SK-N-SH treated with all-trans-retinoic acid at 6 μM for 48 hours (cell line): ENCODE measurements at regions not wholly inside any gene's neighbourhood (a gene's known extent, or its start where the extent isn't known, plus 50 kb on each side); places are given as distances from the start of the nearest gene placed in this dataset.
"Not testable (repeated sequence)": the region's sequence is repeated elsewhere in the genome, so short reads cannot be mapped to it uniquely, and the experiment has no call there.

Source experiments
- ATAC-seq: fragments of 200-7000 bp; cut with Tn5 transposase; 3 replicates; pipeline ENCODE4 v1.9.1; 2020; ENCODE audit warnings: mild to moderate bottlenecking, moderate library complexity
- ARNTL ChIP-seq: fragments of 450-650 bp; formaldehyde crosslinking; IDR thresholded peaks from 2 replicates; pipeline ENCODE4 v1.5.0; 2020; ENCODE audit warnings: low read depth, mild to moderate bottlenecking, moderate library complexity, borderline replicate concordance
- BACH2 ChIP-seq: fragments of 250-450 bp; sonication (Bioruptor Pico); IDR thresholded peaks from 2 replicates; pipeline ENCODE4 v1.9.0; 2021; ENCODE audit warnings: mild to moderate bottlenecking, borderline replicate concordance
- CREB5 ChIP-seq: fragments of 250-450 bp; sonication (Bioruptor Pico); IDR thresholded peaks from 2 replicates; pipeline ENCODE4 v1.5.1; 2020; ENCODE audit warnings: low read depth, mild to moderate bottlenecking, moderate library complexity
- CSRNP3 ChIP-seq: fragments of 250-450 bp; sonication (Bioruptor Pico); IDR thresholded peaks from 2 replicates; pipeline ENCODE4 v1.5.1; 2021; ENCODE audit warnings: mild to moderate bottlenecking, moderate library complexity
- ESRRG ChIP-seq: fragments of 250-450 bp; sonication (Bioruptor Pico); IDR thresholded peaks from 2 replicates; pipeline ENCODE4 v1.6.1; 2021; ENCODE audit warnings: mild to moderate bottlenecking
- GLIS3 ChIP-seq: fragments of 250-450 bp; sonication (Bioruptor Pico); IDR thresholded peaks from 2 replicates; pipeline ENCODE4 v1.5.0; 2020; ENCODE audit warnings: mild to moderate bottlenecking, moderate library complexity
- PPARA ChIP-seq: fragments of 250-450 bp; sonication (Bioruptor Pico); IDR thresholded peaks from 2 replicates; pipeline ENCODE4 v1.5.0; 2020; ENCODE audit warnings: mild to moderate bottlenecking, borderline replicate concordance
- SNAI2 ChIP-seq: fragments of 250-450 bp; sonication (Bioruptor Pico); IDR thresholded peaks from 2 replicates; pipeline ENCODE4 v1.5.0; 2020; ENCODE audit warnings: mild to moderate bottlenecking, moderate library complexity
- TCF4 ChIP-seq: fragments of 250-450 bp; sonication (Bioruptor Pico); IDR thresholded peaks from 2 replicates; pipeline ENCODE4 v1.8.0; 2021; ENCODE audit warnings: mild to moderate bottlenecking, moderate library complexity, borderline replicate concordance
- TOX ChIP-seq: fragments of 250-450 bp; sonication (Bioruptor Pico); IDR thresholded peaks from 2 replicates; pipeline ENCODE4 v1.8.0; 2021; ENCODE audit warnings: mild to moderate bottlenecking, moderate library complexity, borderline replicate concordance
- ZC3H10 ChIP-seq: fragments of 250-450 bp; sonication (Bioruptor Pico); IDR thresholded peaks from 2 replicates; pipeline ENCODE4 v1.5.1; 2021; ENCODE audit warnings: mild to moderate bottlenecking, moderate library complexity
- ZFP3 ChIP-seq: fragments of 250-450 bp; sonication (Bioruptor Pico); IDR thresholded peaks from 2 replicates; pipeline ENCODE4 v1.5.0; 2020; ENCODE audit warnings: mild to moderate bottlenecking, moderate library complexity
- ZFP30 ChIP-seq: fragments of 450-650 bp; formaldehyde crosslinking; IDR thresholded peaks from 2 replicates; pipeline ENCODE4 v1.5.0; 2022; ENCODE audit warnings: mild to moderate bottlenecking, moderate library complexity
- ZNF565 ChIP-seq: fragments of 450-650 bp; formaldehyde crosslinking; conservative IDR thresholded peaks from 2 replicates; pipeline ENCODE4 v1.5.0; 2020; ENCODE audit warnings: low read depth, mild to moderate bottlenecking, moderate library complexity
- ZNF70 ChIP-seq: fragments of 450-650 bp; formaldehyde crosslinking; IDR thresholded peaks from 2 replicates; pipeline ENCODE4 v1.5.0; 2020; ENCODE audit warnings: mild to moderate bottlenecking, moderate library complexity
- TF ChIP-seq, protein P1 (sequence below): fragments of 250-450 bp; sonication (Bioruptor Pico); IDR thresholded peaks from 2 replicates; pipeline ENCODE4 v1.5.0; 2020; ENCODE audit warnings: mild to moderate bottlenecking, moderate library complexity
- TF ChIP-seq, protein P2 (sequence below): fragments of 250-450 bp; sonication (Bioruptor Pico); IDR thresholded peaks from 2 replicates; pipeline ENCODE4 v1.8.0; 2020; ENCODE audit warnings: mild to moderate bottlenecking, moderate library complexity, borderline replicate concordance
- TF ChIP-seq, protein P3 (sequence below): fragments of 250-450 bp; sonication (Bioruptor Pico); IDR thresholded peaks from 2 replicates; pipeline ENCODE4 v1.8.0; 2021; ENCODE audit warnings: low read depth, mild to moderate bottlenecking, moderate library complexity, borderline replicate concordance

DNA sequence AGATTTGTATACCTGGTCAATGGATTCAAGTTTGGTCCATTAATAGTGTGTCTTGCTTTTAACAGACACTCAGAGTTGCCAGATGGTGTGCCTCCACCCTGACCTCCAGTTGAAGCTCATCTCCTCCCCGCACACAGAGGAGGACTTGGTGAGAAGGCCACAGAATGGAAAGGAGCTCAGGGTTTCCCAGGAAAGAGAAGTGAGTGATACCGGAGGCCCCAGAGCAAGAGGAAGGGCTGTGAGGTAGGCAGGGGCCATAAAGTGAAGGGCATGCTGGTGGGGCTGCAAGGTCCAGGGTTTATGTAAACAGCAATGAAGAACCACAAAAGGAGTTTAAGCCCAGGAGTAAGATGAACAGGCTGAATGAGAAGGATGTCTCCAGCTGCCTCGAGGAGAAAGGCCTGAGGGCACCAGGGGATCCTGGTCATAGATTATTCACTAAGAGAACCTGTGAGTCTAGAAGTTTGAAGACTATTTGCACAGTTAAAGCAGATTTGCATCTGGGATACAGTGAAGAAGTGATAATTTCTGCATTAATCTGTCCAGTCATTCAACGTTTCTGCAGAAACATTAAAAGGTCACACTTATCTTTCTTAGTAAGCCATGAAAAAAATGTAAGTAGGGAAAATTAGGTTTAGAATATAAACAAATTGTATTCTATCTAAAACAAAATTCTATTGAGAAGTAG is 67.5 kb upstream of the VPREB1 start:
- no peak for TF ChIP-seq SNAI2
- TF ChIP-seq TOX, result no peak
- TF ChIP-seq CSRNP3 (CRISPR knock-in tag), result no peak
- TF ChIP-seq, protein P1, sequence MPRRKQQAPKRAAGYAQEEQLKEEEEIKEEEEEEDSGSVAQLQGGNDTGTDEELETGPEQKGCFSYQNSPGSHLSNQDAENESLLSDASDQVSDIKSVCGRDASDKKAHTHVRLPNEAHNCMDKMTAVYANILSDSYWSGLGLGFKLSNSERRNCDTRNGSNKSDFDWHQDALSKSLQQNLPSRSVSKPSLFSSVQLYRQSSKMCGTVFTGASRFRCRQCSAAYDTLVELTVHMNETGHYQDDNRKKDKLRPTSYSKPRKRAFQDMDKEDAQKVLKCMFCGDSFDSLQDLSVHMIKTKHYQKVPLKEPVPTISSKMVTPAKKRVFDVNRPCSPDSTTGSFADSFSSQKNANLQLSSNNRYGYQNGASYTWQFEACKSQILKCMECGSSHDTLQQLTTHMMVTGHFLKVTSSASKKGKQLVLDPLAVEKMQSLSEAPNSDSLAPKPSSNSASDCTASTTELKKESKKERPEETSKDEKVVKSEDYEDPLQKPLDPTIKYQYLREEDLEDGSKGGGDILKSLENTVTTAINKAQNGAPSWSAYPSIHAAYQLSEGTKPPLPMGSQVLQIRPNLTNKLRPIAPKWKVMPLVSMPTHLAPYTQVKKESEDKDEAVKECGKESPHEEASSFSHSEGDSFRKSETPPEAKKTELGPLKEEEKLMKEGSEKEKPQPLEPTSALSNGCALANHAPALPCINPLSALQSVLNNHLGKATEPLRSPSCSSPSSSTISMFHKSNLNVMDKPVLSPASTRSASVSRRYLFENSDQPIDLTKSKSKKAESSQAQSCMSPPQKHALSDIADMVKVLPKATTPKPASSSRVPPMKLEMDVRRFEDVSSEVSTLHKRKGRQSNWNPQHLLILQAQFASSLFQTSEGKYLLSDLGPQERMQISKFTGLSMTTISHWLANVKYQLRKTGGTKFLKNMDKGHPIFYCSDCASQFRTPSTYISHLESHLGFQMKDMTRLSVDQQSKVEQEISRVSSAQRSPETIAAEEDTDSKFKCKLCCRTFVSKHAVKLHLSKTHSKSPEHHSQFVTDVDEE, result no peak
- no peak for TF ChIP-seq ZFP3
- TF ChIP-seq ESRRG (CRISPR knock-in tag), result no peak
- TF ChIP-seq, all 23 proteins: peak for 0
- ATAC-seq, result no peak

DNA sequence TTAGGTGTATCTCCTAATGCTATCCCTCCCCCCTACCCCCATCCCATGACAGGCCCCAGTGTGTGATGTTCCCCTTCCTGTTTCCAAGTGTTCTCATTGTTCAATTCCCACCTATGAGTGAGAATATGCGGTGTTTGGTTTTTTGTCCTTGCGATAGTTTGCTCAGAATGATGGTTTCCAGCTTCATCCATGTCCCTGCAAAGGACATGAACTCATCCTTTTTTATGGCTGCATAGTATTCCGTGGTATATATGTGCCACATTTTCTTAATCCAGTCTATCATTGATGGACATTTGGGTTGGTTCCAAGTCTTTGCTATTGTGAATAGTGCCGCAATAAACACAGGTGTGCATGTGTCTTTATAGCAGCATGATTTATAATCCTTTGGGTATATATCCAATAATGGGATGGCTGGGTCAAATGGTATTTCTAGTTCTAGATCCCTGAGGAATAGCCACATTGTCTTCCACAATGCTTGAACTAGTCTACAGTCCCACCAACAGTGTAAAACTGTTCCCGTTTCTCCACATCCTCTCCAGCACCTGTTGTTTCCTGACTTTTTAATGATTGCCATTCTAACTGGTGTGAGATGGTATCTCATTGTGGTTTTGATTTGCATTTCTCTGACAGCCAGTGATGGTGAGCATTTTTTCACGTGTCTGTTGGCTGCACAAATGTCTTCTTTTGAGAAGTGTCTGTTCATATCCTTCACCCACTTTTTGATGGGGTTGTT is 71.5 kb upstream of the VPREB1 start:
- ATAC-seq, result not testable (repeated sequence)

DNA sequence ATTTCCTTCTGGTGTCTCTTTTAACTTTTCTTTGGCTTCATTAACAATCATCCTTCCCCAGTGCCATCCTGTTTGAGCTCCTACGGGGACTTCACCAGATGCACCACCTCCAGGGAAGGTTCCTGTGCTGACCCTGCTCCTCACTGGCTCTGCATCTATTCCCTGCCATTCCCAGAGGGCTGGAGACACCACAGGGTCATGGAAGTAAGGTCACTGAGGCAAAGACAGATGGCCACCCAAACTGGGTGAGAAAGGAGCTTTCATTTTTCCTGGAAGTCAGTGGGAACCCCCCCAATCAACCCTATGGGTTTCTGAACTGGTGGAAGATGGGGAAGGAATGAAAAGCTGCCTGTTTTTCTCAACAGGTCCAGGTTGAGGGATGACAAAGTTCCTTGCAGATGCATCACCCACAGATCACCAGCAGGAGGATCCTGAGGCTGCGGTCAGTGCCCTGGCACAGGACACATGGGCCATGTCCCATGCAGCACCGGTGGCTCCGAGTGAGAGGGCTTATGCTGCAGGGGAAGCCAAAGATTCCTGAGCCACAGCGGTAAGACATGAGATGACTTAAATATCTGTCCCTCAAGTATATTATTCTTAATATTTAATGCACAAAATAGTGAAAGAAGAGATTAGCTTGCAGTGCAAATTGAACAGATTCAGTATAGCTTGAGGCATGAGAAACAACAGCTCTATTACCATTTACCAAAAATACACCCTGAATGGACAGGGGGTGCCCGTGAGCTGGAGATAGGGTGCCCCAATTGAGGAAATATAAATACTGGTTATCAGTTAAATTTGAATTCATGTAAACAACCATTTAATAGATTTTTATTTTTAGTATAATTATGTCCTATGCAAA is 73.0 kb upstream of the VPREB1 start:
- TF ChIP-seq, protein P2, sequence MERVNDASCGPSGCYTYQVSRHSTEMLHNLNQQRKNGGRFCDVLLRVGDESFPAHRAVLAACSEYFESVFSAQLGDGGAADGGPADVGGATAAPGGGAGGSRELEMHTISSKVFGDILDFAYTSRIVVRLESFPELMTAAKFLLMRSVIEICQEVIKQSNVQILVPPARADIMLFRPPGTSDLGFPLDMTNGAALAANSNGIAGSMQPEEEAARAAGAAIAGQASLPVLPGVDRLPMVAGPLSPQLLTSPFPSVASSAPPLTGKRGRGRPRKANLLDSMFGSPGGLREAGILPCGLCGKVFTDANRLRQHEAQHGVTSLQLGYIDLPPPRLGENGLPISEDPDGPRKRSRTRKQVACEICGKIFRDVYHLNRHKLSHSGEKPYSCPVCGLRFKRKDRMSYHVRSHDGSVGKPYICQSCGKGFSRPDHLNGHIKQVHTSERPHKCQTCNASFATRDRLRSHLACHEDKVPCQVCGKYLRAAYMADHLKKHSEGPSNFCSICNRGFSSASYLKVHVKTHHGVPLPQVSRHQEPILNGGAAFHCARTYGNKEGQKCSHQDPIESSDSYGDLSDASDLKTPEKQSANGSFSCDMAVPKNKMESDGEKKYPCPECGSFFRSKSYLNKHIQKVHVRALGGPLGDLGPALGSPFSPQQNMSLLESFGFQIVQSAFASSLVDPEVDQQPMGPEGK (CRISPR knock-in tag), result no peak
- TF ChIP-seq CSRNP3 (CRISPR knock-in tag) (no peak), ESRRG (CRISPR knock-in tag) (no peak), PPARA (no peak), CREB5 (CRISPR knock-in tag) (no peak), ZNF565 (CRISPR knock-in tag) (no peak), ZC3H10 (no peak), TOX (no peak), ARNTL (no peak), TCF4 (no peak), ZNF70 (CRISPR knock-in tag) (no peak), ZFP30 (CRISPR knock-in tag) (no peak), GLIS3 (no peak), ZFP3 (no peak), BACH2 (no peak)
- TF ChIP-seq, protein P1, result no peak
- TF ChIP-seq, protein P3, sequence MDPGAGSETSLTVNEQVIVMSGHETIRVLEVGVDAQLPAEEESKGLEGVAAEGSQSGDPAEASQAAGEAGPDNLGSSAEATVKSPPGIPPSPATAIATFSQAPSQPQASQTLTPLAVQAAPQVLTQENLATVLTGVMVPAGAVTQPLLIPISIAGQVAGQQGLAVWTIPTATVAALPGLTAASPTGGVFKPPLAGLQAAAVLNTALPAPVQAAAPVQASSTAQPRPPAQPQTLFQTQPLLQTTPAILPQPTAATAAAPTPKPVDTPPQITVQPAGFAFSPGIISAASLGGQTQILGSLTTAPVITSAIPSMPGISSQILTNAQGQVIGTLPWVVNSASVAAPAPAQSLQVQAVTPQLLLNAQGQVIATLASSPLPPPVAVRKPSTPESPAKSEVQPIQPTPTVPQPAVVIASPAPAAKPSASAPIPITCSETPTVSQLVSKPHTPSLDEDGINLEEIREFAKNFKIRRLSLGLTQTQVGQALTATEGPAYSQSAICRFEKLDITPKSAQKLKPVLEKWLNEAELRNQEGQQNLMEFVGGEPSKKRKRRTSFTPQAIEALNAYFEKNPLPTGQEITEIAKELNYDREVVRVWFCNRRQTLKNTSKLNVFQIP (CRISPR knock-in tag), result no peak
- ATAC-seq, result peak; percentile 90
